ENCODE measurements at regions not wholly inside any gene's neighbourhood (a gene's known extent, or its start where the extent isn't known, plus 50 kb on each side); places are given as distances from the start of the nearest gene placed in this dataset.

GRCh38 chr12:124718458-124718857 is 145.2 kb downstream of the SCARB1 start:
- TF ChIP-seq POLR2AphosphoS5 (IDR thresholded peaks at IDR 0.05; ENCODE audit: borderline replicate concordance, low read depth, low read length) (no peak), EZH2 (IDR thresholded peaks at IDR 0.05) (no peak), FOXP2 (optimal IDR thresholded peaks at IDR 0.05; ENCODE audit: control extremely low read depth, extremely low read length, insufficient read depth) (no peak)

Measured in SK-N-MC (cell line).